GM12873 (cell line): ENCODE measurements at regions not wholly inside any gene's neighbourhood (a gene's known extent, or its start where the extent isn't known, plus 50 kb on each side); places are given as distances from the start of the nearest gene placed in this dataset.

Experiments used
- CTCF ChIP-seq: IDR thresholded peaks from 2 replicates; pipeline ENCODE4 v1.5.1; 2012; ENCODE audit warnings: low read depth, mild to moderate bottlenecking, moderate library complexity, low read length, control low read depth; ENCODE audit not compliant: insufficient read depth; ENCODE audit errors: missing control alignments

- TF ChIP-seq CTCF: no peak
Measured at GRCh38 chr11:16587670-16588069, 150.8 kb upstream of the C11orf58 start.

DNA sequence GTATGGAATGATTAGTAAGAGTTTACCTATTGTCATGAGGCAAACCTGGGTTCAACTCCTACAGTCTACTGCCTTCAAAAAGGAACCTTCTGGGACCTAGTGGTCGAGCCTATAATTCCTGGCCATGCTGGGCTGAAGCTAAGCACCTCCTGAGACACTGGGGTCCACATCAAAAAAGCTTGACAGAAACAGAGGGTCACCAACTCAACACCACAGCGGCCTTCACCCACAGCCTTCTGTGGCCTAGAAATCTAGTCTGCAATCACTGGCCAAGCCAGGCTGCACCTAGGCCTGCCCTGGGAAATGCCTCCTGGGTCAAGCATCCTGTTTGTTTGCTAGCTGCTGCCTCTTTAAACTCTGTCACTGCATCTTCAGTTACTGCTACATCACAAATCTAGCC is 153.9 kb upstream of the C11orf58 start:
- TF ChIP-seq CTCF: no peak

DNA sequence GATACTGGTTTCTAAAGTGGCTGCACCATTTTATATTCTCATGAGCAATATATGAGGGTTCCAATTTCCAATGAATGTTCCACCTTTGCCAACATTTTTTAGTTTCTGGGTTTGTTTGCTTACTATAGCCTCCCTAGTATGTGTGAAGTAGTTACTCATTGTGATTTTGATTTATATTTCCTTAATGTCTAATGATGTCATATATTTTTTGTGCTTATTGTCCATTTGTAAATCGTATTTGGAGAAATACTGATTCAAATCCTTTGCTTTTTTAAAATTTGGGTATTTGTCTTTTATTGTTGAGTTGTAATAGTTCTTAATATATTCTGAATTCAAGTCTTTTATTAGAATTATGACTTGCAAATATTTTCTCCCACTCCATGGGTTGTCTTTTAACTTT is 161.0 kb upstream of the C11orf58 start:
- TF ChIP-seq CTCF: no peak

GRCh38 chr11:16572945-16573344 is 165.5 kb upstream of the C11orf58 start:
- no peak for TF ChIP-seq CTCF

- no peak for TF ChIP-seq CTCF
Measured at GRCh38 chr11:16561150-16561549, 177.3 kb upstream of the C11orf58 start.

DNA sequence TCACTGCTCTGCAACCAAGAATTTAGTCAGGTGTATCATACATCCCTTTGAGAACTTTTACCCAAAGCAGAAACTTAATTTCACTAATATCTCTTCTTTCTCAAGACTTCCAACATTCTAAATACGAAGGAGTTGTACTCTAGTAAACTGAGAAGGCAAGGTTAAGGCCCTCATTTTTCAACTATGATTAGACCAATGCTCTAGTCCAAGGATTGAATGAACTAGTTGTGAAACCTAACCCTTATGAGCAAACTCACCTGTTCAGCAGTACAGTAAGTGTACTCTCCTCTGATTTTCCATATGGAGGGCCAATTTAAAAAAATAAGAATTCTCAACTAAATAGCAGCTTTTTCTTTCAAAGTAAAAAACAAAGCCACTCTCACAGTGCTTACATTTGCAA is 180.0 kb upstream of the C11orf58 start:
- no peak for TF ChIP-seq CTCF

- no peak for TF ChIP-seq CTCF
Measured at GRCh38 chr11:16555956-16556355, 182.5 kb upstream of the C11orf58 start.
